H1 (cell line): ENCODE measurements at regions not wholly inside any gene's neighbourhood (a gene's known extent, or its start where the extent isn't known, plus 50 kb on each side); places are given as distances from the start of the nearest gene placed in this dataset.

Experiments used
- CTCF ChIA-PET: fragments of 300-600 bp; sonication (Branson Sonifier 250); formaldehyde crosslinking; loops from one replicate; lab custom pipeline; 2021; ENCODE audit not compliant: partially characterized antibody; lab: Charles Lee
- POLR2A ChIA-PET: fragments of 300-600 bp; sonication (Branson Sonifier 250); formaldehyde crosslinking; loops from one replicate; lab custom pipeline; 2021; ENCODE audit warnings: inconsistent platforms; ENCODE audit not compliant: partially characterized antibody; lab: Charles Lee
- DNase-seq, 2 experiments: peaks; one replicate each; pipeline versions ENCODE4 v3.0.0 to v3.0.0-alpha.2; 2010 to 2022; ENCODE audit warnings: low spot score in 2 of 2, low read depth in 1 of 2, mixed read lengths in 1 of 2
- FAIRE-seq: peaks from 2 replicates; lab custom pipeline; 2011; peaks lifted over from hg19 to GRCh38; lab: Jason Lieb, UNC
- H2AFZ ChIP-seq: 2 replicates; pipeline ENCODE4 v1.8.1; 2012; ENCODE audit warnings: low read length, inconsistent platforms
- H2AK5ac ChIP-seq: 2 replicates; pipeline ENCODE4 v1.6.1; 2013; ENCODE audit warnings: low read depth, low read length
- H2BK120ac ChIP-seq: replicated peaks from 2 replicates; pipeline ENCODE3; 2013; ENCODE audit warnings: low read depth, low read length, inconsistent platforms
- H2BK12ac ChIP-seq: 2 replicates; pipeline ENCODE4 v1.6.1; 2013; ENCODE audit warnings: low read depth, low read length
- H2BK15ac ChIP-seq: 2 replicates; pipeline ENCODE4 v1.6.1; 2013; ENCODE audit warnings: low read length
- H2BK20ac ChIP-seq: 2 replicates; pipeline ENCODE4 v1.6.1; 2013; ENCODE audit warnings: low read length
- H2BK5ac ChIP-seq: 2 replicates; pipeline ENCODE4 v1.6.1; 2013; ENCODE audit warnings: low read depth, low read length
- H3K14ac ChIP-seq: 2 replicates; pipeline ENCODE4 v1.6.1; 2013; ENCODE audit warnings: inconsistent platforms; ENCODE audit not compliant: insufficient read length
- H3K18ac ChIP-seq: 2 replicates; pipeline ENCODE4 v1.6.1; 2013; ENCODE audit warnings: low read length; ENCODE audit errors: extremely low read depth
- H3K23ac ChIP-seq: 2 replicates; pipeline ENCODE4 v1.6.1; 2013; ENCODE audit warnings: inconsistent platforms; ENCODE audit not compliant: insufficient read length
- H3K23me2 ChIP-seq: 2 replicates; pipeline ENCODE4 v1.6.1; 2013; ENCODE audit warnings: low read depth, low read length
- H3K27ac ChIP-seq: 2 replicates; pipeline ENCODE4 v1.6.1; 2011; ENCODE audit warnings: low read depth, low read length, inconsistent platforms
- H3K27me3 ChIP-seq, 4 experiments: replicated peaks in 1 of 4; 1 replicate in 1 of 4; 2 replicates in 3 of 4; pipeline versions ENCODE4 v1.6.1 to v1.8.1; 2011 to 2013; ENCODE audit warnings: low read length in 3 of 4, mild to moderate bottlenecking in 3 of 4, inconsistent platforms in 2 of 4, mixed read lengths in 2 of 4, moderate library complexity in 1 of 4; ENCODE audit not compliant: control insufficient read depth in 3 of 4, insufficient read depth in 3 of 4; ENCODE audit errors: extremely low read depth in 1 of 4
- H3K36me3 ChIP-seq, 4 experiments: 2 replicates each; pipeline versions ENCODE4 v1.6.1 to v1.8.1; 2011 to 2013; ENCODE audit warnings: mild to moderate bottlenecking in 4 of 4, low read length in 3 of 4, moderate library complexity in 2 of 4, control low read depth in 1 of 4, inconsistent platforms in 1 of 4; ENCODE audit not compliant: insufficient read depth in 4 of 4, control insufficient read depth in 2 of 4
- H3K4ac ChIP-seq: replicated peaks from 2 replicates; pipeline ENCODE3; 2013; ENCODE audit warnings: low read length, low read depth, mixed read lengths, inconsistent platforms; ENCODE audit not compliant: insufficient read length
- H3K4me1 ChIP-seq, 4 experiments: replicated peaks in 1 of 4; 1 replicate in 1 of 4; 2 replicates in 3 of 4; pipeline versions ENCODE4 v1.6.1 to v1.8.1; 2011 to 2013; ENCODE audit warnings: low read length in 3 of 4, inconsistent platforms in 2 of 4, mixed read lengths in 1 of 4; ENCODE audit not compliant: insufficient read depth in 4 of 4, control insufficient read depth in 3 of 4
- H3K4me2 ChIP-seq, 2 experiments: 2 replicates each; pipeline versions ENCODE4 v1.6.1 to v1.8.1; 2011 to 2013; ENCODE audit warnings: low read depth in 2 of 2, low read length in 2 of 2, control low read depth in 1 of 2, inconsistent platforms in 1 of 2, mild to moderate bottlenecking in 1 of 2; ENCODE audit not compliant: insufficient read depth in 1 of 2
- H3K4me3 ChIP-seq, 4 experiments: fragments of 200-600, 300-600 bp in 1 of 4; sonication (generic), shearing (Covaris generic), sonication (Bioruptor Twin) in 1 of 4; 2 replicates each; pipeline versions ENCODE4 v1.5.1 to v1.8.1; 2011 to 2016; ENCODE audit warnings: low read length in 4 of 4, low read depth in 3 of 4, control low read depth in 2 of 4, inconsistent platforms in 2 of 4, mild to moderate bottlenecking in 2 of 4, mixed read lengths in 1 of 4, moderate library complexity in 1 of 4; ENCODE audit not compliant: insufficient read depth in 2 of 4; ENCODE audit errors: extremely low read depth in 1 of 4
- H3K56ac ChIP-seq: replicated peaks from 2 replicates; pipeline ENCODE3; 2013; ENCODE audit warnings: low read depth, mild to moderate bottlenecking, mixed read lengths, low read length, inconsistent platforms; ENCODE audit not compliant: insufficient read length
- H3K79me1 ChIP-seq: 2 replicates; pipeline ENCODE4 v1.6.1; 2013; ENCODE audit warnings: low read depth, low read length, control low read depth
- H3K79me2 ChIP-seq, 2 experiments: 2 replicates each; pipeline versions ENCODE4 v1.6.1 to v1.8.1; 2012 to 2013; ENCODE audit warnings: low read length in 2 of 2, mild to moderate bottlenecking in 2 of 2, inconsistent platforms in 1 of 2; ENCODE audit not compliant: insufficient read depth in 2 of 2, control insufficient read depth in 1 of 2
- H3K9ac ChIP-seq, 4 experiments: replicated peaks in 1 of 4; 1 replicate in 1 of 4; 2 replicates in 3 of 4; pipeline versions ENCODE4 v1.6.1 to v1.8.1; 2011 to 2013; ENCODE audit warnings: low read depth in 3 of 4, low read length in 3 of 4, control low read depth in 2 of 4, mild to moderate bottlenecking in 2 of 4, moderate library complexity in 2 of 4, inconsistent platforms in 1 of 4; ENCODE audit errors: extremely low read depth in 1 of 4
- H3K9me3 ChIP-seq, 2 experiments: 2 replicates each; pipeline versions ENCODE4 v1.6.1 to v1.8.1; 2012 to 2013; ENCODE audit warnings: mild to moderate bottlenecking in 2 of 2, moderate library complexity in 2 of 2, control low read depth in 1 of 2, inconsistent platforms in 1 of 2, low read depth in 1 of 2, low read length in 1 of 2, mixed read lengths in 1 of 2; ENCODE audit not compliant: insufficient read depth in 2 of 2
- H4K20me1 ChIP-seq, 2 experiments: replicated peaks in 1 of 2; 2 replicates each; pipeline versions ENCODE3 to v1.8.1; 2011 to 2013; ENCODE audit warnings: inconsistent platforms in 2 of 2, low read length in 2 of 2, mild to moderate bottlenecking in 1 of 2; ENCODE audit not compliant: insufficient read depth in 2 of 2, control insufficient read depth in 1 of 2
- H4K5ac ChIP-seq: 2 replicates; pipeline ENCODE4 v1.6.1; 2013; ENCODE audit warnings: low read length, low read depth, mixed read lengths, inconsistent platforms; ENCODE audit not compliant: insufficient read length
- H4K8ac ChIP-seq: 2 replicates; pipeline ENCODE4 v1.8.0; 2013; ENCODE audit warnings: mild to moderate bottlenecking, moderate library complexity, low read length, inconsistent platforms; ENCODE audit not compliant: insufficient read depth; ENCODE audit errors: extremely low read depth
- H4K91ac ChIP-seq: replicated peaks from 2 replicates; pipeline ENCODE3; 2013; ENCODE audit warnings: low read length, mixed read lengths, inconsistent platforms; ENCODE audit not compliant: insufficient read length
- CHD1 ChIP-seq: IDR thresholded peaks from 2 replicates; pipeline ENCODE4 v1.6.1; 2012; ENCODE audit warnings: low read depth, low read length, improper control_type of control experiment
- HDAC6 ChIP-seq: IDR thresholded peaks from one replicate; pipeline ENCODE4 v1.7.1; 2012; ENCODE audit warnings: low read depth, mild to moderate bottlenecking, inconsistent platforms, low read length, moderate library complexity
- JUN ChIP-seq: IDR thresholded peaks from 2 replicates; pipeline ENCODE4 v1.6.1; 2011; ENCODE audit warnings: low read depth, mild to moderate bottlenecking, improper control_type of control experiment, low read length
- KDM5A ChIP-seq: fragments of 200-600 bp; IDR thresholded peaks from 2 replicates; pipeline ENCODE4 v1.7.1; 2012; ENCODE audit warnings: mild to moderate bottlenecking, low read length, inconsistent platforms, mixed read lengths
- RAD21 ChIP-seq, 2 experiments: IDR thresholded peaks in 1 of 2; conservative IDR thresholded peaks in 1 of 2; 2 replicates each; pipeline ENCODE4 v1.6.1; 2011; ENCODE audit warnings: low read depth in 2 of 2, low read length in 2 of 2, improper control_type of control experiment in 1 of 2, inconsistent platforms in 1 of 2, mild to moderate bottlenecking in 1 of 2, moderate library complexity in 1 of 2
- RNF2 ChIP-seq: fragments of 200-900, 300-1000 bp; sonication (generic); IDR thresholded peaks from 2 replicates; pipeline ENCODE4 v1.7.1; 2016; ENCODE audit warnings: borderline replicate concordance, low read depth, mild to moderate bottlenecking, antibody characterized with exemption, low read length; ENCODE audit not compliant: poor library complexity, severe bottlenecking; ENCODE audit errors: missing control alignments
- SAP30 ChIP-seq: fragments of 300-600 bp; sonication (generic); IDR thresholded peaks from 2 replicates; pipeline ENCODE4 v1.7.1; 2012; ENCODE audit warnings: low read length, moderate library complexity, mild to moderate bottlenecking, inconsistent platforms; ENCODE audit not compliant: insufficient read depth, insufficient replicate concordance
- SP1 ChIP-seq: IDR thresholded peaks from 2 replicates; pipeline ENCODE4 v1.6.1; 2011; ENCODE audit warnings: low read depth, low read length
- SP4 ChIP-seq: IDR thresholded peaks from 2 replicates; pipeline ENCODE4 v1.6.1; 2012; ENCODE audit warnings: low read length, inconsistent platforms
- SUZ12 ChIP-seq: fragments of 200-600 bp; sonication (generic); IDR thresholded peaks from 2 replicates; pipeline ENCODE4 v1.6.1; 2012; ENCODE audit warnings: mild to moderate bottlenecking, inconsistent platforms, low read length, moderate library complexity, mixed read lengths
- TAF7 ChIP-seq: optimal IDR thresholded peaks from 2 replicates; pipeline ENCODE3; 2011; ENCODE audit warnings: low read depth, mild to moderate bottlenecking, inconsistent platforms, low read length, moderate library complexity, borderline replicate concordance
- WGBS, 2 experiments: shearing (Covaris generic) in 1 of 2; methylation state at CpG; one replicate each; pipeline versions ENCODE4 v1.1.6 to v1.1.7; 2013 to 2015; ENCODE audit warnings: low lambda C conversion rate in 2 of 2, mixed read lengths in 2 of 2, inconsistent platforms in 1 of 2, low coverage in 1 of 2, missing lambda C conversion rate in 1 of 2; ENCODE audit not compliant: insufficient replicate concordance in 2 of 2, insufficient coverage in 1 of 2, insufficient read length in 1 of 2; ENCODE audit errors: extremely low coverage in 1 of 2, missing lambda C conversion rate in 1 of 2; 5-methylcytosine and 5-hydroxymethylcytosine counted together

DNA sequence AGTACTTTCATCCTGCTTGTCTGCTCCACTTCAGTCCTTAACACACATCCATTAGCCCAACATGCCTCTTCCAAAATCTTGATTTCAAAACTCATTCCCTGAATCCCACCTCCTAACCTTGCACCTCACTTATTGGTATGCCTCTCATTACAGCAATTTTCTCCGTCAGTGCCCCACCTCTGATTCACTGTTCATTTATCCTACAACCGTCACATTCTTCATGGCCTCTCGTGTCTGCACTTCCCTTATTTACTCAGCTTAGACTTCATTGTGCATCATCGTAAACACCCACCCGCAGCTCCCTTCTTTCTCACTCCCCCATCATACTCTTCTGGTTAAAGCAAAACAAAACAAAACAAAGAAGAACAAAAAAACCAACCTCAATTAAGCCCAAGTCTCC, 160.6 kb upstream of the HMGA2 start:
- WGBS, 2 experiments = 88% methylated on average over 5 of the region's 5 CpGs; no CpG with 5 or more reads in 1 of the 2 experiments
- H4K91ac ChIP-seq = no peak overlapping the region
- H3K27me3 ChIP-seq = no peaks in the 10 kb centered on the region; a peak in 1 of 7 replicates
- H2BK5ac ChIP-seq = no peak overlapping the region
- H3K79me2 ChIP-seq = no peaks in the 10 kb centered on the region
- H3K23me2 ChIP-seq = peaks cover 3% of the 10 kb centered on the region; the same call in 1 of the 2 replicates
- no peak overlapping the region for H3K14ac ChIP-seq
- no peak overlapping the region for H2BK120ac ChIP-seq
- H2BK20ac ChIP-seq = no peak overlapping the region
- H3K4me2 ChIP-seq = no peak overlapping the region
- no peak overlapping the region for H4K5ac ChIP-seq
- DNase-seq (no peak), FAIRE-seq (no peak)
- no peak overlapping the region for H3K23ac ChIP-seq
- TF ChIP-seq SP4 (no peak), SAP30 (no peak), KDM5A (no peak), JUN (no peak), RNF2 (no peak), SUZ12 (no peak), TAF7 (no peak), CHD1 (no peak), SP1 (no peak), RAD21 (IDR thresholded peaks at IDR 0.05 in 1 of 2, conservative IDR thresholded peaks at IDR 0.05 in 1 of 2; ENCODE audit: low read depth in 2 of 2, low read length in 2 of 2) (no peak), HDAC6 (no peak)
- ChIA-PET CTCF (interaction anchor here (1.2 kb wide), 1 partner anchor 103 kb away, joined by 3 read pairs; no protein-coding TSS in a partner anchor), POLR2A (no interaction called here)
- H3K9me3 ChIP-seq = no peaks in the 10 kb centered on the region
- no peaks in the 10 kb centered on the region for H4K20me1 ChIP-seq
- no peak overlapping the region for H3K56ac ChIP-seq
- H3K9ac ChIP-seq = no peak overlapping the region
- H2AFZ ChIP-seq = no peak overlapping the region
- H3K36me3 ChIP-seq = no peaks in the 10 kb centered on the region
- no peak overlapping the region for H3K4ac ChIP-seq
- no peak overlapping the region for H3K27ac ChIP-seq
- H2BK12ac ChIP-seq = no peak overlapping the region
- no peak overlapping the region for H2AK5ac ChIP-seq
- peaks cover 0 to 2% (median 0%) of the 10 kb centered on the region in 4 experiments; a peak in 3 of 7 replicates for H3K4me1 ChIP-seq
- no peak overlapping the region for H2BK15ac ChIP-seq
- H3K4me3 ChIP-seq = no peak overlapping the region
- H4K8ac ChIP-seq = no peak overlapping the region
- H3K79me1 ChIP-seq = no peaks in the 10 kb centered on the region
- H3K18ac ChIP-seq = no peak overlapping the region
